ENCODE measurements at regions not wholly inside any gene's neighbourhood (a gene's known extent, or its start where the extent isn't known, plus 50 kb on each side); places are given as distances from the start of the nearest gene placed in this dataset.

DNA sequence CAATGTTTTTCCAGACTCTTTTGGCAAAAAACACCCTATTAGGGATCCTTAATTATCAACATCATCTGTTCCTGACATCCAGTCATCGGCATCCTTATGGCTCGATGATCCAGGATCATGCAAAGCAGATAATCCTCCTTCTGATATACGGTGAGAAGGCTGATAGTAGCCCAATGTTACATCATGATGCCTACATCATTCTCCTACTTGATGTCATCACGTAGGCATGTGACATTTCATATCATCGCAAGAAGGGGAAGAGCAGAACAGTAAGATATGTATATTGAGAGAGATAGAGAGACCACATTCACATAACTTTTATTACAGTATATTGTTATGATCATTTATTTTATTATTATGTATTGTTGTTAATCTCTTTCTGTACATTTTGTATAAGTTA is 168.6 kb downstream of the ADAMTS15 start:
- H3K36me3 ChIP-seq: no peaks in the 10 kb centered on the region
- intact Hi-C loops (cut with DNase I; ENCODE audit: low total_unique reads): no loop called here
- H3K4me3 ChIP-seq: no peak overlapping the region
- peaks cover 0 to 9% (median 0%) of the 10 kb centered on the region in 7 donors for H3K27me3 ChIP-seq (replicated peaks in 1 of 7)
- WGBS, 5 donors: 84 to 91% (median 87%) methylated on average over 5 of the region's 5 CpGs
- H3K9me3 ChIP-seq: peaks cover 0 to 8% (median 0%) of the 10 kb centered on the region in 8 donors
- TF ChIP-seq POLR2AphosphoS5 (IDR thresholded peaks at IDR 0.05) (no peak), POLR2A (IDR thresholded peaks at IDR 0.05) (no peak)
- TF ChIP-seq, protein P1, sequence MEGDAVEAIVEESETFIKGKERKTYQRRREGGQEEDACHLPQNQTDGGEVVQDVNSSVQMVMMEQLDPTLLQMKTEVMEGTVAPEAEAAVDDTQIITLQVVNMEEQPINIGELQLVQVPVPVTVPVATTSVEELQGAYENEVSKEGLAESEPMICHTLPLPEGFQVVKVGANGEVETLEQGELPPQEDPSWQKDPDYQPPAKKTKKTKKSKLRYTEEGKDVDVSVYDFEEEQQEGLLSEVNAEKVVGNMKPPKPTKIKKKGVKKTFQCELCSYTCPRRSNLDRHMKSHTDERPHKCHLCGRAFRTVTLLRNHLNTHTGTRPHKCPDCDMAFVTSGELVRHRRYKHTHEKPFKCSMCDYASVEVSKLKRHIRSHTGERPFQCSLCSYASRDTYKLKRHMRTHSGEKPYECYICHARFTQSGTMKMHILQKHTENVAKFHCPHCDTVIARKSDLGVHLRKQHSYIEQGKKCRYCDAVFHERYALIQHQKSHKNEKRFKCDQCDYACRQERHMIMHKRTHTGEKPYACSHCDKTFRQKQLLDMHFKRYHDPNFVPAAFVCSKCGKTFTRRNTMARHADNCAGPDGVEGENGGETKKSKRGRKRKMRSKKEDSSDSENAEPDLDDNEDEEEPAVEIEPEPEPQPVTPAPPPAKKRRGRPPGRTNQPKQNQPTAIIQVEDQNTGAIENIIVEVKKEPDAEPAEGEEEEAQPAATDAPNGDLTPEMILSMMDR (IDR thresholded peaks at IDR 0.05 in 8 of 11, conservative IDR thresholded peaks at IDR 0.05 in 3 of 11): no peak
- no peaks in the 10 kb centered on the region for H3K4me1 ChIP-seq
- no peak for DNase-seq
- peak overlapping the region in 1 of 8 donors; percentile 48 for H3K27ac ChIP-seq

- Histone ChIP-seq H3K4me1 (no peaks in the 10 kb centered on the region), H3K27ac (no peak overlapping the region), H3K36me3 (no peaks in the 10 kb centered on the region), H3K27me3 (replicated peaks in 1 of 7) (peaks cover 0 to 17% (median 0%) of the 10 kb centered on the region in 7 donors), H3K9me3 (peaks cover 0 to 8% (median 0%) of the 10 kb centered on the region in 8 donors), H3K4me3 (no peak overlapping the region)
- DNase-seq: no peak
- 76 to 88% (median 81%) methylated on average over 4 of the region's 4 CpGs for WGBS, 5 donors
- intact Hi-C loops (cut with DNase I; ENCODE audit: low total_unique reads): no loop called here
- TF ChIP-seq POLR2A (IDR thresholded peaks at IDR 0.05) (no peak), POLR2AphosphoS5 (IDR thresholded peaks at IDR 0.05) (no peak)
- TF ChIP-seq, protein P1 (IDR thresholded peaks at IDR 0.05 in 8 of 11, conservative IDR thresholded peaks at IDR 0.05 in 3 of 11): no peak
Measured at GRCh38 chr11:130620548-130620947, 172.1 kb downstream of the ADAMTS15 start.

DNA sequence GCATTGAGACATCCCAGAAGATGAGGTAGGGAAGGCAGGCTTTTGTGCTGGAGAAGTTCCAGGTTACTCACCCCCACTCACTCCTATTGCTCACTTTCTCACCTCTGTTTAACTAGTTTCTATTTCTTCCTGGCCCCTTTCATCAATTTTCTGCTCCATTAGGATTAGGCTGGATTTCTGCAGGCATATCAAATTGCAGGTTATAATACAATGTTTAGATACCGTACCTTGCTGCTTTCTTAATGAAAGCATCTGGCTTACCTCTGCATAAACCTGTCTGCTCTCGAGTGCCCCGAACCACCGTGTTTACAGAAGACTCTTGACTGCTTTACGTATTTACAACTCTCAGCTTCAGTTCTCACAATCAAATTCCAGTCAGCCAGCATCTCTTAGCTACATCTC is 173.7 kb downstream of the ADAMTS15 start:
- H3K9me3 ChIP-seq: peaks cover 0 to 8% (median 0%) of the 10 kb centered on the region in 8 donors
- H3K36me3 ChIP-seq: no peaks in the 10 kb centered on the region
- WGBS, 5 donors: 71 to 87% (median 79%) methylated on average over 5 of the region's 5 CpGs
- intact Hi-C loops (cut with DNase I; ENCODE audit: low total_unique reads): no loop called here
- peaks cover 0 to 17% (median 0%) of the 10 kb centered on the region in 7 donors for H3K27me3 ChIP-seq (replicated peaks in 1 of 7)
- no peak overlapping the region for H3K27ac ChIP-seq
- TF ChIP-seq POLR2AphosphoS5 (IDR thresholded peaks at IDR 0.05): no peak
- TF ChIP-seq, protein P1 (IDR thresholded peaks at IDR 0.05 in 8 of 11, conservative IDR thresholded peaks at IDR 0.05 in 3 of 11): no peak
- no peak for DNase-seq
- H3K4me3 ChIP-seq: no peak overlapping the region
- no peaks in the 10 kb centered on the region for H3K4me1 ChIP-seq

DNA sequence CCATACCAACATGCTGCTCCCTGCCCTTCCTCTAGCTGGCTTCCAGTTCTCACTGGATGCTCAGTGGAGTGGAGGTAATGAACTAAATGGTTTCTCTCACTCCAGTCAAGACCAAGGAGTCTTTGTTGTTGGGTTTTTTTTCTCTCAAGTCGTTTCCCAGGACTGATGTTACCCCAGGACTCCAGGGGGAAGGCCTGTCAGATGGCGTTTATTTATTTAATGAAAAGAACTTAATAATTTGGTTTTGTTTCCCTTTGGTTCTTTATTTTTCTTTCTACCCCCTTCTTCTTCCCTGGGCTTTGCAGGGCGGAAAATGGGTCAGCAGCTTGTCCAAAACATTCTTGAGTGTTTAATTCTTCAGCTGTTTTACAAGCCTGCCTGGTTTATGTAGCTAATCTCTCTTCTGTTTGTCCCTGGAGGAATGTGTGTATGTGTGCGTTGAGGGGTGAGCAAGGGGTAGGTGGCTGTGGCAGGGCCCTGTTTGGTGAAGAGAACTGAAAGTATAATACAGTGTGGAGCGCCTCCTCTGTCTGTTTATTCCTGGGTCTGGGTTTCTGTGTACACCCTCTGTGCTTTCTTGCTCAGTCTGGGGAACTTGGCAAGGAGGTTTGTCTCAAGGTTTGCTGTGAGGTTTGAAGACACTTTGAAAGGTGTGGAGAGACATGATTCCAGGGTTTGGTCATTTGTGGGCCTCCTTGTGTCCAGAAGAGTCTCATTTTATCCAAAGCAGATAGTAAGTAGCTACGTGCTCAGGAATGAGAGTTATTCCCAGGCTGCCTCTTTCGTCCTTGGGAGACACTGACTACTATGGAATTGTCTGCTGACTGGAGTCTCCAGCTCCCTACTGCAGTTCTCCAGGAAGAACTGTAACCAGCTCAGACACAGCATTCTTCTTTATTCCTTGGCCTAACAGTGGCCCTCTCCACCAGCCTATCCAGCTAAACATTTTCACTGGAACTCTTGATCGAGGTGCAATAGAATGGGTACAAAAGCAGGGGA is 175.5 kb downstream of the ADAMTS15 start:
- no peak overlapping the region for H3K27ac ChIP-seq
- intact Hi-C loops (cut with DNase I; ENCODE audit: low total_unique reads): no loop called here
- WGBS, 5 donors: 62 to 74% (median 64%) methylated on average over 8 of the region's 8 CpGs

More for the DNA sequence above, 175.5 kb downstream of the ADAMTS15 start:
- no peaks in the 10 kb centered on the region for H3K4me1 ChIP-seq
- H3K27me3 ChIP-seq (replicated peaks in 1 of 7): peaks cover 0 to 17% (median 0%) of the 10 kb centered on the region in 7 donors
- no peak for TF ChIP-seq POLR2AphosphoS5 (IDR thresholded peaks at IDR 0.05)
- TF ChIP-seq, protein P1 (IDR thresholded peaks at IDR 0.05 in 8 of 11, conservative IDR thresholded peaks at IDR 0.05 in 3 of 11): no peak
- no peak for TF ChIP-seq POLR2A (IDR thresholded peaks at IDR 0.05)
- no peaks in the 10 kb centered on the region for H3K36me3 ChIP-seq
- no peak overlapping the region for H3K4me3 ChIP-seq
- H3K9me3 ChIP-seq: no peaks in the 10 kb centered on the region
- no peak for DNase-seq

Data from spleen (tissue), 11 donors.